ENCODE measurements at regions not wholly inside any gene's neighbourhood (a gene's known extent, or its start where the extent isn't known, plus 50 kb on each side); places are given as distances from the start of the nearest gene placed in this dataset.

- TF ChIP-seq CTCF (IDR thresholded peaks at IDR 0.05; ENCODE audit: extremely low read depth, low read depth, low read length): no peak
- Histone ChIP-seq H3K27ac (ENCODE audit: low read depth, low read length) (no peak overlapping the region), H3K4me3 (ENCODE audit: insufficient read depth, low read length) (no peak overlapping the region), H3K4me2 (ENCODE audit: insufficient read depth, low read length) (no peak overlapping the region), H3K9me3 (ENCODE audit: low read depth, low read length) (no peaks in the 10 kb centered on the region), H3K4me1 (ENCODE audit: insufficient read depth, low read length) (no peaks in the 10 kb centered on the region), H3K79me2 (ENCODE audit: insufficient read depth, low read length) (no peaks in the 10 kb centered on the region), H3K36me3 (ENCODE audit: insufficient read depth, low read length) (no peaks in the 10 kb centered on the region), H3K27me3 (ENCODE audit: insufficient read depth, low read length) (no peaks in the 10 kb centered on the region), H4K20me1 (ENCODE audit: insufficient read depth, low read length) (no peaks in the 10 kb centered on the region), H2AFZ (ENCODE audit: low read length) (no peak overlapping the region)
- no peak for DNase-seq (ENCODE audit: insufficient read length, low spot score, missing footprints)
Observed at GRCh38 chr12:118500299-118500698, 123.9 kb downstream of the SUDS3 start.

GRCh38 chr12:118501489-118501888 lies 125.1 kb downstream of the SUDS3 start:
- no peaks in the 10 kb centered on the region for H3K79me2 ChIP-seq (ENCODE audit: insufficient read depth, low read length)
- no peak overlapping the region for H3K4me2 ChIP-seq (ENCODE audit: insufficient read depth, low read length)
- no peak for TF ChIP-seq CTCF (IDR thresholded peaks at IDR 0.05; ENCODE audit: extremely low read depth, low read depth, low read length)
- no peaks in the 10 kb centered on the region for H3K27me3 ChIP-seq (ENCODE audit: insufficient read depth, low read length)
- H3K4me3 ChIP-seq (ENCODE audit: insufficient read depth, low read length): no peak overlapping the region
- no peak overlapping the region for H2AFZ ChIP-seq (ENCODE audit: low read length)
- H3K9me3 ChIP-seq (ENCODE audit: low read depth, low read length): no peaks in the 10 kb centered on the region
- no peak overlapping the region for H3K27ac ChIP-seq (ENCODE audit: low read depth, low read length)
- no peaks in the 10 kb centered on the region for H4K20me1 ChIP-seq (ENCODE audit: insufficient read depth, low read length)
- DNase-seq (ENCODE audit: insufficient read length, low spot score, missing footprints): no peak
- no peaks in the 10 kb centered on the region for H3K4me1 ChIP-seq (ENCODE audit: insufficient read depth, low read length)
- H3K36me3 ChIP-seq (ENCODE audit: insufficient read depth, low read length): no peaks in the 10 kb centered on the region

- H3K9me3 ChIP-seq (ENCODE audit: low read depth, low read length): no peaks in the 10 kb centered on the region
Observed at GRCh38 chr12:118503476-118503875, 127.1 kb downstream of the SUDS3 start.

GRCh38 chr12:118512669-118513068 lies 136.3 kb downstream of the SUDS3 start:
- Histone ChIP-seq H3K79me2 (ENCODE audit: insufficient read depth, low read length) (no peaks in the 10 kb centered on the region), H3K27ac (ENCODE audit: low read depth, low read length) (no peak overlapping the region), H3K27me3 (ENCODE audit: insufficient read depth, low read length) (no peaks in the 10 kb centered on the region), H3K4me2 (ENCODE audit: insufficient read depth, low read length) (no peak overlapping the region), H3K4me3 (ENCODE audit: insufficient read depth, low read length) (no peak overlapping the region), H3K4me1 (ENCODE audit: insufficient read depth, low read length) (no peaks in the 10 kb centered on the region), H2AFZ (ENCODE audit: low read length) (no peak overlapping the region), H3K36me3 (ENCODE audit: insufficient read depth, low read length) (no peaks in the 10 kb centered on the region), H3K9me3 (ENCODE audit: low read depth, low read length) (no peaks in the 10 kb centered on the region), H4K20me1 (ENCODE audit: insufficient read depth, low read length) (no peaks in the 10 kb centered on the region)
- DNase-seq (ENCODE audit: insufficient read length, low spot score, missing footprints): no peak
- no peak for TF ChIP-seq CTCF (IDR thresholded peaks at IDR 0.05; ENCODE audit: extremely low read depth, low read depth, low read length)

More at GRCh38 chr12:118503476-118503875, 127.1 kb downstream of the SUDS3 start:
- Histone ChIP-seq H3K79me2 (ENCODE audit: insufficient read depth, low read length) (no peaks in the 10 kb centered on the region), H3K4me1 (ENCODE audit: insufficient read depth, low read length) (no peaks in the 10 kb centered on the region), H3K27me3 (ENCODE audit: insufficient read depth, low read length) (no peaks in the 10 kb centered on the region), H4K20me1 (ENCODE audit: insufficient read depth, low read length) (no peaks in the 10 kb centered on the region), H2AFZ (ENCODE audit: low read length) (no peak overlapping the region), H3K27ac (ENCODE audit: low read depth, low read length) (no peak overlapping the region), H3K36me3 (ENCODE audit: insufficient read depth, low read length) (no peaks in the 10 kb centered on the region), H3K4me3 (ENCODE audit: insufficient read depth, low read length) (no peak overlapping the region), H3K4me2 (ENCODE audit: insufficient read depth, low read length) (no peak overlapping the region)
- TF ChIP-seq CTCF (IDR thresholded peaks at IDR 0.05; ENCODE audit: extremely low read depth, low read depth, low read length): no peak
- DNase-seq (ENCODE audit: insufficient read length, low spot score, missing footprints): no peak
